NCI-H1436 (cell line): ENCODE measurements at regions not wholly inside any gene's neighbourhood (a gene's known extent, or its start where the extent isn't known, plus 50 kb on each side); places are given as distances from the start of the nearest gene placed in this dataset.
"Not testable (repeated sequence)": the region's sequence is repeated elsewhere in the genome, so short reads cannot be mapped to it uniquely, and the experiment has no call there.

Experiments used
- DNase-seq: peaks from one replicate; lab custom pipeline; 2025; lab: John Stamatoyannopoulos, UW

DNA sequence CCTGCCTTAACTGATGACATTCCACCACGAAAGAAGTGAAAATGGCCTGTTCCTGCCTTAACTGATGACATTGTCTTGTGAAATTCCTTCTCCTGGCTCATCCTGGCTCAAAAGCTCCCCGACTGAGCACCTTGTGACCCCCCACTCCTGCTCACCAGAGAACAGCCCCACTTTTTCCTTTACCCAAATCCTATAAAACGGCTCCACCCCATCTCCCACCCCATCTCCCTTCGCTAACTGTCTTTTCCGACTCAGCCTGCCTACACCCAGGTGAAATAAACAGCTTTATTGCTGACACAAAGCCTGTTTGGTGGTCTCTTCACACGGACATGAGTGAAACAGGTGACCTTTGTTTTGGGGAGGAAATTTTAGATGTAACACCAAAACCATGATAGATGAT lies 674.4 kb downstream of the TLE1 start:
- not testable (repeated sequence) for DNase-seq

- not testable (repeated sequence) for DNase-seq
These were observed 676.2 kb downstream of the TLE1 start for GRCh38 chr9:81013191-81013590.

- DNase-seq: no peak
These were observed 686.4 kb downstream of the TLE1 start for GRCh38 chr9:81002906-81003305.

DNA sequence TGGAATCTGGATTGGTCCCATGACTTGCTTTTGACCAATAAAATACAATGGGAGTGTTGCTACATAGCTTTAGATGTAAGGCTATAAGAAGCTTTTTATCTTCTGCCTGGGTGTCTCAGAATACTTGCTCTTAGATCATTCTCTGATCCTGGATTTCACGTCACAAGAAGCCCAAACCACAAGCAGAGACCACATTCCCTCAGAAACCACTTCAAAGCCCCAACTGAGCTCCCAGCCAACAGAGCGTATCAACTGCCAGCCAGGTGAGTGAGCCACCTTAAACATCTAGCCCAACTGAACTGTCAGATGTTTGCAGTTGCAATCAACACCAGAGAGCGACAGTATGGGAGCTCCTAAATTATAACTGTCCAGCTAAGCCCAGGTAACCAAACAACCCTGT lies 687.1 kb downstream of the TLE1 start:
- DNase-seq: no peak

DNA sequence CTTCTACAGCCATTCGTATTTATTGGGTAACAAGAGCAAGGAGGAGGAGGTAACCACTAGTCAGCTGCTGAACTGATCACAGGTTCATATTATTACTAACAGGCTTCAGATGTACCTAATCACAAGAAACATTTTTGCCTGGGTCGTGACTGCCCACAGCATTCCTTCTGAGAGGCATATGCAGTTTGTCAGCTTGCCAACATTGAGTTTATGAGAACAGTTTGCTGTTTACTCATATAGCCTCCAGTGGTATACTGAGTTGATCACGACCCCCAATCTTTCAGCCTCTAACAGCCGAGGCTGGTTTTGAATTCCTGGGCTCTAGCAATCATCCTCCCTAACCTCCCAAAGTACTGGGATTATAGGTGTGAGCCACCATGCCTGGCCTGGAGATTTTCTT lies 693.6 kb downstream of the TLE1 start:
- DNase-seq: no peak

DNA sequence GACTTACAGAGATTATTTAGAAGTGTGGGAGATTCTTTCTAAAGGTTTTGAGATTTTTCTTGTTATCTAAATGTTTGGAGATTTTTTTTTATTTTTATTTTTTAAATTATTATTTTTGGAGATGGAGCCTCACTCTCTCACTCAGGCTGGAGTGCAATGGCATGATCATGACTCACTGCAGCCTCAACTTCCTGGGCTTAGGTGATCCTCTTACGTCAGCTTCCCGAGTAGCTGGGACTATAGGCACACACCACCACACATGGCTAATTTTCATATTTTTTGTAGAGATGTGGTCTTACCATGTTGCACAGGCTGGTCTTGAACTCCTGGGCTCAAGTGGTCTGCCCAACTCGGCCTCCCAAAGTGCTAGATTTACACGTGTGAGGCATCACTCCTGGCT lies 694.5 kb downstream of the TLE1 start:
- no peak for DNase-seq

GRCh38 chr9:80985595-80985994 lies 703.8 kb downstream of the TLE1 start:
- DNase-seq: not testable (repeated sequence)

GRCh38 chr9:80976403-80976802 lies 712.9 kb downstream of the TLE1 start:
- no peak for DNase-seq

DNA sequence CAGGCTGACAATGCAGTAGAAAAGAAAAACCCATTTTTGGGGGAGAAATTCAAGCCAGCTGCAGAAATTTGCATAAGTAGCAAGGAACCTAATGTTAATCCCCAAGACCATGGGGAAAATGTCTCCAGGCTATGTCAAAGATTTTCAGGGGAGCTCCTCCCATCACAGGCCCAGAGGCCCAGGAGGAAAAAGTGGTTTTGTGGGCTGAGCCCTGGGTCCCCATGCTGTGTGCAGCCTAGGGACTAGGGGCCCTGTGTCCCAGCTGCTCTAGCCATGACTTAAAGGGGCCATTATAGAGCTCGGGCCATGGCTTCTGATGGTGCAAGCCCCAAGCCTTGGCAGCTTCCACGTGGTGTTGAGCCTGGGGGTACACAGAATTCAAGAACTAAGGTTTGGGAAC lies 719.0 kb downstream of the TLE1 start:
- not testable (repeated sequence) for DNase-seq

- no peak for DNase-seq
These were observed 720.7 kb downstream of the TLE1 start for GRCh38 chr9:80968611-80969010.

- no peak for DNase-seq
These were observed 724.4 kb downstream of the TLE1 start for GRCh38 chr9:80964914-80965313.

DNA sequence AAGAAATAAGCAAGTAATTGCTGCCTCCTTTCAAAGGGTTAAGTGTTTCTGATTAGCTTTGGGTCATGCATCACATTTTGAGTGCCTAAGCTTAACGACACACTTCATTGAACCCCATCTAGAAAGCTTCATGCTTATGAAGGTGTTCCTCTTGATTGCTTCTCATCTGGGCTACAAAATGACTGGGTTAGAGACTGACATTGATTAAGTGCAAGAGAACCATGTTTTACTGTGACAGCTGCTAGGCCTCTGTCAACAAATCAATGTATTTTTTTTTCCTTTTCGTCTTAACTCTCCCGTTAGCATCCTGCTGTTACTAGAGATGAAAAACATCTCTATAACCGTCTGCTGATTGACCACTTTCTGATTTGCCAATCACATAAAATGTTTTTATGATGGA lies 725.0 kb downstream of the TLE1 start:
- no peak for DNase-seq

DNA sequence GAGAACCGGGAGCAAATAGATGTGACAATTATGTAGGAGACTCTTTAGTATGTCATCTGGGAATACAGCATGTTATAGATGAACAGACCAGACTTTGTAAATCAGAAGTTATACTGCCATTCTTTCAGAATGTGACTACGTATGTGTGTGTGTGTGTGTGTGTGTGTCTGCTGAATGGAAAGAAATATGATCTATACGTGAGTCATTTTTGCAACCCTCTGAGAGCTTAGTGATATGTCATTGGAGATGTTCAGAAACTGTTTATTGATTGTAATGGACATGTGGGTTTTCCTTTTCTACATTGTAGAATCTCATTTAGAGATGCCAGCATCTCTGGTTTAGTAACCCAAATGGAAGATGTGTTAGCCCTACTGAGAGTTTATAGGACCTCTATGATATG lies 731.5 kb downstream of the TLE1 start:
- DNase-seq: no peak

DNA sequence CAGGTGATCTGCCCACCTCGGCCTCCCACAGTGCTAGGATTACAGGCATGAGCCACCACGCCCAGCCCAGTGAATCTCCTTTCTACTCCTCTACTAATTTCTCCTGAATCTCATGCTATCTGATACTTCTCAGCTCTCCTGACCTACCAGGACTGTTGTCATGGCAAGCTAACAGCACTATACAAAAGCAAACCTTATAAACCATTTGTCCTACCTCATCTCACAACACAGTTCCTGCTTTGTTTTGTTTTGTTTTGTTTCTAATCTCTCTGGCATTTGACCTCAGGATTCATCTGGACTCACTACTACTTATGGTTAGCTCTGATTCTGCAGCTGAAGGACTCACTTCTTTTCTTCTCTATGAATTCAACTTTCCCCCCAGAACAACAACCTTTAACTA lies 734.8 kb downstream of the TLE1 start:
- no peak for DNase-seq

- no peak for DNase-seq
These were observed 736.9 kb downstream of the TLE1 start for GRCh38 chr9:80952363-80952922.

GRCh38 chr9:80951675-80952074 lies 737.7 kb downstream of the TLE1 start:
- DNase-seq: no peak

- no peak for DNase-seq
These were observed 740.5 kb downstream of the TLE1 start for GRCh38 chr9:80948876-80949275.

- no peak for DNase-seq
These were observed 741.3 kb downstream of the TLE1 start for GRCh38 chr9:80948066-80948465.

DNA sequence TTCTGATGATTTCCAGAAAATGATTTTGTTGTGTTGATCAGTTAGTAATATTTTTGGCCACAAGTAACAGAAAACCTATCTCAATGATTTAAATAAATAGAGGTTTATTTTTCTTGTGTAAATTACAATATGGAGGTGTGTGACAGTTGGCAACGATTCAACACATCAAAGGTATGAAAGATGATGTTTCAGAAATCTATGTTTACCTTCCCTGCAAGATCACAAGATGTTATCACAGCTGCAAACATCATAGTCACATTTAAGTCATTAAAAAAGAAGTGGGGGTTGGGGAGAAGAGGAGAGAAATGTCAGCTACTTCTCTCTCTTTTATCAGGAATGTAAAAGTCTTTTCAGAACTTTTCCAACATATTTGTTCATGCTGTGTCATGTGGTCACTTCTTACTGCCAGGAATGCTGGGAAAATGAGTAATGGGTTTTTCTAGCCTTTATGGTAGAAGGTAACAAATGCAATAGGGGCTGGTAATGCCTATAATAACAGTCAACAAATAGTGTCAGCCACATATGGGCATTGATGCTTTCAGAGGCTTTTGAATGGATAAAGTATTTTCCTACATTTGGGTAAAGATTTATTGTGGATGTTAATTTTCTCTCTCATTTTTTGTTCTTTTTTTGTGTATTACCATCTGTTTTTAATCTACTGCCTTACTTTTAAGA lies 742.7 kb downstream of the TLE1 start:
- no peak for DNase-seq

GRCh38 chr9:80945436-80945835 lies 743.9 kb downstream of the TLE1 start:
- no peak for DNase-seq

- DNase-seq: no peak
These were observed 751.7 kb downstream of the TLE1 start for GRCh38 chr9:80937645-80938044.

DNA sequence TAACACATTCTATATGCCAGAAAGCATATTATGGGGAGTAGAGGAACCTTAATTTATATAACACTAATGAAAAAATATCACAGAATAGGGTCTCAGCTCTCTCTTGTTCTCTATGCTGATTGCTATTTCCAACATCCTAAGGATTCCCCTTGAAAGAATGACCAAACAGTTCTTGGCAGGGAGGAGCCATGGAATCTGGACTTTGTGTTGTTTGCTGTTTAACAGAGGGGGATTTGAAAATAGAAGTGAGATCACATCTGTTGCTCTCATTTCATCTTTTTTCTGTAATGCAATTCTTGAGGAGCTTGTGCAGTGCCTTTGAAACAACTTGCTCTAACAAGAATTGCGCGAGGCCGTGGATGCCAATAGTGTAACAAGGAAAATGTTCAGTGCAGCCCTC lies 755.3 kb downstream of the TLE1 start:
- no peak for DNase-seq

DNA sequence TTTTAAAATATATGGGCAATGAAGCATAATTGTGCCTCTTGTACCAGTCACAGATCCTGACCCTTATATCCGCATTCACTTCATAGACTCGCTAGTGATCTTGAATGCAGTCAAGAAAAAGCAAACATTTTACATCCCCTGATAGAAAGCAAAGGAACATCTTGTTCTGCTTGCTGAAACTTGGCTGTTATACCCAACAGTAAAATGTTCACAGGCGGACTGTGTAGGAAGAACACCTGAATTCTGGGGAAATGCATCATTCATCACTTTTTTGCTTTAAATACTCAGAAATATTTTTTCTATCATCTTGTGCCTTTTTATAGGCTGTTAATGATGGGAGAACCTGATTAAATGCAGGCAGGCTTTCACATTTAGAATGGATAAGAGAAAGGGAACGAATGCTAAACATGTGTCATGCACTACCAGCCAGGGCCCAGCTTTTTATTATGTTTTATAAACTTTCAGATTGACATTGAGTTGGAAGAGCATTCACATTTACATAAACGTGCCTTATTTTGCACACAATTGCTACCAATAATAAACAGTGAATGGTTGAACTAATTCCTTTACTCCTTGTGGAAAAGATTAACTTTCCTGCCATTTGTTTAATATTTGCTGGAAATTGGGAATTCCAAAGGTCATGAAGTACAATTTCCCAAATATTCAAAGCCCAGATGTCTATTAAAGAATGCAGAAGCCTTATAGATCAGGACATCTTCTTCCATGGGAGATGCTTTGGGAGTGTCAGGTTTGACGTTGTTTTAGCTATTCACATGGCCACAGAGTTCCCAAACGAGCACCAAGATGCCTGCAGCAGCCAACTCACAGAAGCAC lies 756.2 kb downstream of the TLE1 start:
- no peak for DNase-seq
